GM18498 (cell line): ENCODE measurements at regions not wholly inside any gene's neighbourhood (a gene's known extent, or its start where the extent isn't known, plus 50 kb on each side); places are given as distances from the start of the nearest gene placed in this dataset.
"Not testable (repeated sequence)": the region's sequence is repeated elsewhere in the genome, so short reads cannot be mapped to it uniquely, and the experiment has no call there.

ENCODE experiments used
- ATAC-seq: cut with Tn5 transposase; IDR thresholded peaks from one replicate; pipeline ENCODE4 v1.9.1; 2021; ENCODE audit warnings: mild to moderate bottlenecking, moderate library complexity; ENCODE audit not compliant: unreplicated experiment

- ATAC-seq: no peak
These were observed 449.6 kb upstream of the HTR1E start for GRCh38 chr6:86487660-86488221.

GRCh38 chr6:86478316-86478715, 459.0 kb upstream of the HTR1E start:
- not testable (repeated sequence) for ATAC-seq

GRCh38 chr6:86477500-86478148, 459.7 kb upstream of the HTR1E start:
- ATAC-seq: no peak

GRCh38 chr6:86476311-86476710, 461.0 kb upstream of the HTR1E start:
- no peak for ATAC-seq

GRCh38 chr6:86474081-86474480, 463.2 kb upstream of the HTR1E start:
- no peak for ATAC-seq

- ATAC-seq: no peak
These were observed 465.5 kb upstream of the HTR1E start for GRCh38 chr6:86471791-86472190.

- ATAC-seq: no peak
These were observed 477.4 kb upstream of the HTR1E start for GRCh38 chr6:86459978-86460377.

GRCh38 chr6:86456821-86457220, 480.5 kb upstream of the HTR1E start:
- ATAC-seq: no peak

GRCh38 chr6:86453232-86453631, 484.1 kb upstream of the HTR1E start:
- no peak for ATAC-seq

GRCh38 chr6:86448398-86448797, 488.9 kb upstream of the HTR1E start:
- ATAC-seq: no peak

- no peak for ATAC-seq
These were observed 496.7 kb upstream of the HTR1E start for GRCh38 chr6:86440608-86441007.

- no peak for ATAC-seq
These were observed 513.8 kb upstream of the HTR1E start for GRCh38 chr6:86423571-86423970.

GRCh38 chr6:86412057-86412456, 525.3 kb upstream of the HTR1E start:
- no peak for ATAC-seq

GRCh38 chr6:86407128-86407527, 530.2 kb upstream of the HTR1E start:
- no peak for ATAC-seq

- ATAC-seq: not testable (repeated sequence)
These were observed 544.5 kb upstream of the HTR1E start for GRCh38 chr6:86392850-86393249.

- ATAC-seq: no peak
These were observed 556.7 kb upstream of the HTR1E start for GRCh38 chr6:86380571-86381125.

GRCh38 chr6:86357877-86358276, 579.5 kb upstream of the HTR1E start:
- ATAC-seq: no peak

GRCh38 chr6:86355271-86355670, 582.1 kb upstream of the HTR1E start:
- no peak for ATAC-seq

GRCh38 chr6:86331919-86332318, 605.4 kb upstream of the HTR1E start:
- ATAC-seq: no peak

GRCh38 chr6:86331265-86331840, 606.0 kb upstream of the HTR1E start:
- ATAC-seq: no peak

GRCh38 chr6:86306210-86306609, 631.1 kb upstream of the HTR1E start:
- no peak for ATAC-seq

- ATAC-seq: no peak
These were observed 643.2 kb upstream of the SYNCRIP start for GRCh38 chr6:86285876-86286275.
